A549 (cell line): ENCODE measurements at regions not wholly inside any gene's neighbourhood (a gene's known extent, or its start where the extent isn't known, plus 50 kb on each side); places are given as distances from the start of the nearest gene placed in this dataset.

ENCODE experiments used
- ATAC-seq, 2 experiments: fragments of 200-7000 bp in 1 of 2; fragments of >200 bp in 1 of 2; cut with Nextera tagmentation in 1 of 2; cut with Tn5 transposase in 1 of 2; 3 replicates each; pipeline versions ENCODE4 v1.8.0 to v1.9.1; 2018 to 2020; ENCODE audit warnings: mild to moderate bottlenecking in 1 of 2, moderate library complexity in 1 of 2
- CTCF ChIA-PET: fragments of 300-600 bp; sonication (Branson Sonifier 250); formaldehyde crosslinking; extraction: SDS; loops from one replicate; lab custom pipeline; 2021; ENCODE audit warnings: antibody characterized with exemption, inconsistent platforms; lab: Yijun Ruan, JAX
- POLR2A ChIA-PET: fragments of 350-600 bp; formaldehyde crosslinking; extraction: SDS; loops from one replicate; lab custom pipeline; 2021; ENCODE audit warnings: antibody characterized with exemption, inconsistent platforms; lab: Yijun Ruan, JAX
- DNase-seq, 2 experiments: peaks; one replicate each; pipeline versions ENCODE4 v3.0.0 to v3.0.0-alpha.2; 2011 to 2016; ENCODE audit warnings: low read depth in 1 of 2, low spot score in 1 of 2
- FAIRE-seq: peaks from 2 replicates; lab custom pipeline; 2011; peaks lifted over from hg19 to GRCh38; lab: Jason Lieb, UNC
- H3K27ac ChIP-seq, 2 experiments: fragments of >200 bp; sonication (Bioruptor Twin); formaldehyde crosslinking; 3 replicates each; pipeline ENCODE4 v1.5.1; 2016 to 2017
- H3K4me1 ChIP-seq: fragments of >200 bp; sonication (Bioruptor Twin); formaldehyde crosslinking; 3 replicates; pipeline ENCODE4 v1.6.1; 2016
- H3K4me2 ChIP-seq: fragments of >200 bp; sonication (Bioruptor Twin); formaldehyde crosslinking; 3 replicates; pipeline ENCODE4 v1.6.1; 2016
- H3K4me3 ChIP-seq: fragments of >200 bp; sonication (Bioruptor Twin); formaldehyde crosslinking; 3 replicates; pipeline ENCODE4 v1.5.1; 2016
- H3K9me3 ChIP-seq: fragments of >200 bp; sonication (Bioruptor Twin); formaldehyde crosslinking; 3 replicates; pipeline ENCODE4 v1.6.1; 2016
- CHD2 ChIP-seq: fragments of 150-350 bp; IDR thresholded peaks from 2 replicates; pipeline ENCODE4 v1.6.1; 2014; ENCODE audit warnings: low read length; ENCODE audit not compliant: partially characterized antibody
- CHD4 ChIP-seq: fragments of 200-600 bp; sonication (generic); IDR thresholded peaks from 2 replicates; pipeline ENCODE4 v1.6.1; 2016; ENCODE audit warnings: antibody characterized with exemption, mild to moderate bottlenecking, borderline replicate concordance
- EHMT2 ChIP-seq: fragments of 200-600 bp; sonication (generic); IDR thresholded peaks from 2 replicates; pipeline ENCODE4 v1.6.1; 2016; ENCODE audit warnings: antibody characterized with exemption, low read depth, mild to moderate bottlenecking, moderate library complexity
- FOSL2 ChIP-seq, 2 experiments: fragments of 450-650 bp in 1 of 2; fragments of >200 bp in 1 of 2; sonication (Bioruptor Twin) in 1 of 2; formaldehyde crosslinking; IDR thresholded peaks; 2 replicates each; pipeline versions ENCODE4 v1.5.0 to v1.6.1; 2016 to 2020; ENCODE audit warnings: mild to moderate bottlenecking in 1 of 2, moderate library complexity in 1 of 2
- HDAC2 ChIP-seq: fragments of 200-600 bp; sonication (generic); IDR thresholded peaks from 2 replicates; pipeline ENCODE4 v1.6.1; 2016
- HEYL ChIP-seq: fragments of 250-450 bp; sonication (Bioruptor Pico); IDR thresholded peaks from 2 replicates; pipeline ENCODE4 v1.8.0; 2021; ENCODE audit warnings: mild to moderate bottlenecking, moderate library complexity
- HOXB13 ChIP-seq: fragments of 250-450 bp; sonication (Bioruptor Pico); IDR thresholded peaks from 2 replicates; pipeline ENCODE4 v1.5.0; 2020; ENCODE audit warnings: low read depth, mild to moderate bottlenecking, moderate library complexity
- HOXB5 ChIP-seq: fragments of 250-450 bp; sonication (Bioruptor Pico); IDR thresholded peaks from 2 replicates; pipeline ENCODE4 v1.5.0; 2020; ENCODE audit warnings: mild to moderate bottlenecking, moderate library complexity
- KDM5A ChIP-seq: fragments of 200-600 bp; sonication (generic); IDR thresholded peaks from 2 replicates; pipeline ENCODE4 v1.6.1; 2016; ENCODE audit warnings: antibody characterized with exemption, mild to moderate bottlenecking
- MYC ChIP-seq: IDR thresholded peaks from 2 replicates; pipeline ENCODE4 v1.6.1; 2012; ENCODE audit warnings: mild to moderate bottlenecking, inconsistent platforms, low read length, improper control_type of control experiment, borderline replicate concordance
- PBX3 ChIP-seq: IDR thresholded peaks from 2 replicates; pipeline ENCODE4 v1.6.1; 2012
- POLR2AphosphoS2 ChIP-seq: conservative IDR thresholded peaks from 2 replicates; pipeline ENCODE4 v1.6.1; 2012; ENCODE audit warnings: low read length, improper control_type of control experiment, inconsistent platforms
- RCOR1 ChIP-seq: fragments of 150-350 bp; IDR thresholded peaks from 2 replicates; pipeline ENCODE4 v1.6.1; 2014; ENCODE audit warnings: antibody characterized with exemption, low read length, low read depth
- SMC3 ChIP-seq: fragments of >200 bp; sonication (Bioruptor Twin); formaldehyde crosslinking; IDR thresholded peaks from 3 replicates; pipeline ENCODE4 v1.6.1; 2018; ENCODE audit warnings: inconsistent platforms
- TP53 ChIP-seq: fragments of 250-450 bp; sonication (Bioruptor Pico); IDR thresholded peaks from 2 replicates; pipeline ENCODE4 v1.5.0; 2021; ENCODE audit warnings: mild to moderate bottlenecking, moderate library complexity
- ZC3H11A ChIP-seq: fragments of 450-650 bp; IDR thresholded peaks from 2 replicates; pipeline ENCODE4 v1.6.1; 2014; ENCODE audit warnings: antibody characterized with exemption, mild to moderate bottlenecking
- ZFP36 ChIP-seq: fragments of 450-650 bp; IDR thresholded peaks from 2 replicates; pipeline ENCODE4 v1.6.1; 2014; ENCODE audit warnings: borderline replicate concordance; ENCODE audit not compliant: partially characterized antibody
- WGBS: methylation state at CpG from one replicate; pipeline ENCODE4 v1.1.6; 2017; ENCODE audit errors: missing lambda C conversion rate; 5-methylcytosine and 5-hydroxymethylcytosine counted together
- TF ChIP-seq, protein P1 (sequence below): fragments of 200-600 bp; sonication (generic); IDR thresholded peaks from 2 replicates; pipeline ENCODE4 v1.6.1; 2016; ENCODE audit warnings: antibody characterized with exemption, mild to moderate bottlenecking, moderate library complexity

DNA sequence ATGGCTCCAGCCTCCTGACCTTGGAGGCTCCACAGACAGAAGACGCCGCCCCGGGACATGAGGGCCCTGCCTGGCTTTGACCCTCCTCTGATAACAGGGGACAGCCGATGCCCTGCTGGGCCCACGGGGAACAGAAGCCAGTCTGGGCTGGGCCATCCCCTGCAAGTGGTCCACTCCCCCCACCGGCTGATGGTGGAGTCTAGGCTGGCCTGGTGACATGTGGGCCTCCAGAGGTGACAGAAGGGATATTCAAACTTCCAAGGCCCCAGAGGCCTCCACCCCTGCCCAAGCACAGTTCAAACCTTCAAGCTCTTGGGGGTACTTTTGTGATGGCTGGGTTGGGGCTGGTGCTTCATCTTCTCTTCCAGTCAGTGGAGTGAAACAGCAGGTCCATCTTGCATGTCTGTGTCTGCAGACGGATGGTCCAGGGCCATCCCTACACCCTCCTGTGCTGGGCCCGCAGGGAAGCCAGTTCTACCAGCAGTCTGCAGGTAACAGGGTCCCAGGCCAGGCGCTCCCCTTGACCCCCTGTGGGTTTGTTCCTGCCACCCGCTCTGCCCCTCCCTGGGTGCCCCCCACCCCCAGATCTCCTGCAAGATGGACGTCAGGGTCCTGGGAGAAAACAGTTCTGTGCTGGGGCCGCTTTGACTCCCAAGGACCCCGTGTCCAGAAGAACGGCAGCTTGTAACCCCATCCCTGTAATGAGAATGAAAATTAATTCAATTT is 929.9 kb downstream of the BRD1 start:
- CTCF ChIA-PET: no interaction called here
- WGBS: 55% methylated on average over 4 of the region's 14 CpGs
- Histone ChIP-seq H3K27ac (no peak overlapping the region), H3K4me1 (no peaks in the 10 kb centered on the region)
- DNase-seq: no peak
- TF ChIP-seq FOSL2 (IDR thresholded peaks at IDR 0.05): no peak
- TF ChIP-seq FOSL2 (CRISPR knock-in tag; IDR thresholded peaks at IDR 0.05): no peak
- no peak for TF ChIP-seq HOXB5
- TF ChIP-seq POLR2AphosphoS2: no peak
- TF ChIP-seq HDAC2: no peak
- TF ChIP-seq HOXB13 (CRISPR knock-in tag): no peak
- no peak for TF ChIP-seq HEYL
- TF ChIP-seq, protein P1, sequence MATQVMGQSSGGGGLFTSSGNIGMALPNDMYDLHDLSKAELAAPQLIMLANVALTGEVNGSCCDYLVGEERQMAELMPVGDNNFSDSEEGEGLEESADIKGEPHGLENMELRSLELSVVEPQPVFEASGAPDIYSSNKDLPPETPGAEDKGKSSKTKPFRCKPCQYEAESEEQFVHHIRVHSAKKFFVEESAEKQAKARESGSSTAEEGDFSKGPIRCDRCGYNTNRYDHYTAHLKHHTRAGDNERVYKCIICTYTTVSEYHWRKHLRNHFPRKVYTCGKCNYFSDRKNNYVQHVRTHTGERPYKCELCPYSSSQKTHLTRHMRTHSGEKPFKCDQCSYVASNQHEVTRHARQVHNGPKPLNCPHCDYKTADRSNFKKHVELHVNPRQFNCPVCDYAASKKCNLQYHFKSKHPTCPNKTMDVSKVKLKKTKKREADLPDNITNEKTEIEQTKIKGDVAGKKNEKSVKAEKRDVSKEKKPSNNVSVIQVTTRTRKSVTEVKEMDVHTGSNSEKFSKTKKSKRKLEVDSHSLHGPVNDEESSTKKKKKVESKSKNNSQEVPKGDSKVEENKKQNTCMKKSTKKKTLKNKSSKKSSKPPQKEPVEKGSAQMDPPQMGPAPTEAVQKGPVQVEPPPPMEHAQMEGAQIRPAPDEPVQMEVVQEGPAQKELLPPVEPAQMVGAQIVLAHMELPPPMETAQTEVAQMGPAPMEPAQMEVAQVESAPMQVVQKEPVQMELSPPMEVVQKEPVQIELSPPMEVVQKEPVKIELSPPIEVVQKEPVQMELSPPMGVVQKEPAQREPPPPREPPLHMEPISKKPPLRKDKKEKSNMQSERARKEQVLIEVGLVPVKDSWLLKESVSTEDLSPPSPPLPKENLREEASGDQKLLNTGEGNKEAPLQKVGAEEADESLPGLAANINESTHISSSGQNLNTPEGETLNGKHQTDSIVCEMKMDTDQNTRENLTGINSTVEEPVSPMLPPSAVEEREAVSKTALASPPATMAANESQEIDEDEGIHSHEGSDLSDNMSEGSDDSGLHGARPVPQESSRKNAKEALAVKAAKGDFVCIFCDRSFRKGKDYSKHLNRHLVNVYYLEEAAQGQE: no peak
- no peak for TF ChIP-seq EHMT2
- no peak for TF ChIP-seq SMC3
- TF ChIP-seq RCOR1: no peak
- no peak for TF ChIP-seq CHD2
- TF ChIP-seq PBX3: no peak
- no peak for TF ChIP-seq MYC
- TF ChIP-seq, all 56 proteins: peak for 0
- Histone ChIP-seq H3K9me3 (no peaks in the 10 kb centered on the region), H3K4me3 (no peak overlapping the region), H3K4me2 (no peak overlapping the region)
- POLR2A ChIA-PET: no interaction called here
- ATAC-seq: no peak
- no peak for FAIRE-seq

DNA sequence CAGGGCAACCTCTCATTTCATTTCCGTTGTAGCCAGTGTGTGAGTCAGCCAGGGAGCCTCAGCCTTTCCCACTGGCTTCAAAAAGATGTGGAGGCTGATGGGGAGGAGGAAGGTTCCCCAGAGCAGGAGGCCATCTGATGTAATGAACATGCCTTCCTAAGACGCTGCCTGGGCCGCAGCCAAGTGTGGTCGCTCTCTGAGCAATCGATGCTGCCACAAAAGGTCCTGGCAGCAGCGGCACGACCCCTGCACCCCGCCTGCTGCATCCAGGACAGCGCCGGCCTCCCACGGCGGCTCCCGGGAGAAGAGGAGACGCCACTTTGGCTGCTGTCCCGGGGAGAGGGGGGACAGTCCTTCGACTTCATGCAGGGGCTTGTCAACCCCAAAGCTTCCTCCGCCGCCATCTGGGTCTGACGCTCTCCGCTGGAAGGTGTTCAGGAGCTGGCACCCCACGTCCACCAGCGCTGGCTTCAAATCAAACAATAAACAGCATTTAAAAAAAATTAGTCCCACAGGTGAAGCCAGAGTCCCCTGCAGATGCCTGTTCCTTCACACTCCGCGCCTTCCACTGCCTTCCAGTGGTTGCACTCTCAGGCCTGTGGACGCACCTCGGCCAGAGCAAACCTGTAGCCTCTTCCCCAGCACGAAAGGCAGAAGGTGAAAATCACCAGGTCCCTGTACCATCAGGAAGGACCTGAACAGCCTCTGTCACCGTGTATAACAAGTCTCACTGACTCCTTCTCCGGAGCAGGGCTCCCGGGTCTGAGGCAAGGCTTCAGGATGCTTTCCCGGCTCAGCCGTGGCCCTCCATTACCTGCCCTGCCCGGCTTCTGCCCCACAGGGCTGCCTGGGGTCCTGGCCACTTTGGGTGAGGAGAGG is 930.7 kb downstream of the BRD1 start:
- POLR2A ChIA-PET: no interaction called here

GRCh38 chr22:48895831-48896765 is 931.6 kb downstream of the BRD1 start:
- TF ChIP-seq, protein P1: no peak
- TF ChIP-seq HOXB13 (CRISPR knock-in tag) (no peak), KDM5A (no peak), ZC3H11A (no peak), TP53 (CRISPR knock-in tag) (no peak), ZFP36 (no peak), CHD4 (no peak)
- WGBS: 33% methylated on average over 16 of the region's 24 CpGs
- FAIRE-seq: no peak

More for the DNA sequence above, 930.7 kb downstream of the BRD1 start:
- Histone ChIP-seq H3K9me3 (no peaks in the 10 kb centered on the region), H3K27ac (no peak overlapping the region), H3K4me1 (no peaks in the 10 kb centered on the region), H3K4me3 (no peak overlapping the region), H3K4me2 (no peak overlapping the region)
- DNase-seq (no peak), ATAC-seq (no peak), FAIRE-seq (no peak)
- 52% methylated on average over 17 of the region's 33 CpGs for WGBS
- TF ChIP-seq TP53 (CRISPR knock-in tag): no peak
- no peak for TF ChIP-seq EHMT2
- TF ChIP-seq CHD4: no peak
- CTCF ChIA-PET: no interaction called here

More at GRCh38 chr22:48895831-48896765, 931.6 kb downstream of the BRD1 start:
- DNase-seq (no peak), ATAC-seq (no peak)
- ChIA-PET POLR2A (no interaction called here), CTCF (no interaction called here)
- no peak overlapping the region for H3K27ac ChIP-seq
- H3K9me3 ChIP-seq: no peaks in the 10 kb centered on the region
- no peak overlapping the region for H3K4me3 ChIP-seq
- H3K4me1 ChIP-seq: no peaks in the 10 kb centered on the region
- no peak overlapping the region for H3K4me2 ChIP-seq
